Skin epidermis (tissue), 12 donors: ENCODE measurements at regions not wholly inside any gene's neighbourhood (a gene's known extent, or its start where the extent isn't known, plus 50 kb on each side); places are given as distances from the start of the nearest gene placed in this dataset.

Experiments used
- H3K27ac ChIP-seq, 21 experiments: fragments of 200-600 bp; sonication (generic) in 11 of 21; one replicate each; pipeline ENCODE4 v1.5.0; 2020; ENCODE audit warnings: mild to moderate bottlenecking in 3 of 21, inconsistent platforms in 2 of 21, moderate library complexity in 2 of 21
- H3K4me3 ChIP-seq, 7 experiments: fragments of 200-600 bp; sonication (generic) in 2 of 7; one replicate each; pipeline ENCODE4 v1.5.0; 2020; ENCODE audit warnings: inconsistent platforms in 2 of 7, mild to moderate bottlenecking in 2 of 7, moderate library complexity in 1 of 7

DNA sequence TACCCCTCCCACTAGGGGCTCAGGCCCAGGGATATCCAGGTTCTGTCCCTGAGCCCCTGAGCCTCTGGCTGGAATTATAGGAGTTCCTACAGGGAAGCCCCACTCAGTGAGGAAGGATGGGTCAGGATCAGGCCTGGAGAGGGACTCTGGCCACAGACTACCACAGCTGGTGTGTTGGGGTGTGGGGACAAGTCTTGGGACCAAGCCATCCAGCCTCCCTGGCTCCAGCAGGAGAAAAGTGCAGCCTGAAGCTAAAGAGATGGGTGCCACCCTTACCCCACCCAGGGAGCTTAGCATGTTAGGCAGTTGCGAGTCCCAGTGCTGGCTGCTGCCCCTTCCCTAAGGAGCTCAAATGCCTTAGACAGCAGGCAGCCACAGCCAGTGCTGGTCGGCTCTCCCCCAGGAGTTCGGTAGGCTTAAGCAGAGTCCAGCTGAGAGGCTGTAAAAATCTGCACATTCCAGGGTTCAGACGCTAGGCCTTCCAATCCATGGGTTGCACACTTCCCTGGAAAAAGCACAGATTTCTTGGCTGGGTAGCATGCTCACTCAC, 96.2 kb upstream of the CYYR1 start:
- Histone ChIP-seq H3K4me3 (no peak overlapping the region), H3K27ac (no peak overlapping the region)

DNA sequence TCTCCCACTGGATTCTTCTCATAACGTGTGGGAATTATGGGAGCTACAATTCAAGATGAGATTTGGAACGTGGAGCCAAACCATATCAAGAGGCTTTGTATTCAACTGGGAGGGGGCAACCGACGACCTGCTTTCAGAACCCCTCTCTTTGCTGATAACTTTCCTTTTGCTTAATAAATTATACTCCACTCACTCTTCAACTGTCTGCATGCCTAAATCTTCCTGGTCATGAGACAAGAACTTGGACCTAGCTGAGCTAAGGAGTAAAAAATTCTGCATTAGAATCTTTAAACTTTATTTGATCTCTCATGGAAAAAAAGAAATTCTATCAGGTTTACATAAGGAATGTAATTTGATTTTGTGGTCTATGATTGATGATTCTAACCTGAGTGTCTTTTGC, 86.7 kb upstream of the CYYR1 start:
- Histone ChIP-seq H3K27ac (no peak overlapping the region), H3K4me3 (no peak overlapping the region)

DNA sequence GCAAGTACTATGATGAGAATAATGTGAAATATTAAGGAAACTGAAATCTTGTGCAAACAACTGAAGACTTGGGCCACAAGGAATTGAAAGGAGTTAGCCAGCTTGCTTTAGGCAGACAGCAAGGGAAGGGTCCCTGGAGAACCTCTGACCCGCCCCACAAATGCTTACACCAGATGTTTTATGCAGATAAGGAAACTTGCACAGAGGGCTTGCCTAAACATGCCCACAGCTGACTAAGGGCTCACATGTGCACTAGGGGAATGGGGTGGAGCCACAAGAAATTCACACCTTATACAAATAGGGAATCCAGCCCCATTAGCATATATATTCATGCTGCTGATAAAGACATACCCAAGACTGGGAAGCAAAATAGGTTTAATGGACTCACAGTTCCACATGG, 86.1 kb upstream of the CYYR1 start:
- Histone ChIP-seq H3K27ac (no peak overlapping the region), H3K4me3 (no peak overlapping the region)

DNA sequence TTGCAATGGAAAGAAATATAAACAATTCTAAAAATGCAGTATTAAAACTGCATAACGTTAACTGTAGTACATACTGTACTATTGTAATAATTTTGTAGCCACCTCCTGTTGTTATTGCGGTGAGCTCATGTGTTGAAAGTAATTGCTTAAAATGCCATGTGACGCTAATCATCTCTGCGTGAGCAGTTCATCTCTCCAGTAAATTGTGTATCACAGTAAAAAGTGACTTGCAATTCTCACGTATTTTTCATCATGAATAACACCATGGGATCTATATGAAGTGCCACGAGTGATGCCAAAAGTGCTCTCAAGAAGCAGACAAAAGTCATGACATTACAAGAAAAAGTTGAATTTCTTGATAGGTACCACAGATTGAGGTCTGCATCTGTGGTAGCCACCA, 82.4 kb upstream of the CYYR1 start:
- no peak overlapping the region for H3K4me3 ChIP-seq
- H3K27ac ChIP-seq, result no peak overlapping the region

DNA sequence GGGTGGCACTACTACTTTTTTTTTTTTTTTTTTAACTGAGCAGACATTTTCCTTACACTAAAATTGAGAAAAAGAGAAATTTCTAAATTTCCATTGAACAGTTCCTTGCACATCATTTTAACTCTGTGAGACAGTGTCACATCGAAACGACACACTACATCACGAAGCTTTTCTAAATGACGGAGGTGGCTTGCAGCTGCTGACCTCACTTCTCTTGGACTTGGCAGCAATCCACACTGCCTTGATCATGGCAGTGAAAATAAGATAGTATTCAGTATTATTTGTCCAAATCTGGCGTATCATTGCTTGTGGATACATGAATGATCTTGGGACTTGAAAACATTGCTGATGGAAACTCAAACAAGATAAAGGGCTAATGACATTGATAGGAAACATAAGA, 80.3 kb upstream of the CYYR1 start:
- Histone ChIP-seq H3K4me3 (no peak overlapping the region), H3K27ac (no peak overlapping the region)

DNA sequence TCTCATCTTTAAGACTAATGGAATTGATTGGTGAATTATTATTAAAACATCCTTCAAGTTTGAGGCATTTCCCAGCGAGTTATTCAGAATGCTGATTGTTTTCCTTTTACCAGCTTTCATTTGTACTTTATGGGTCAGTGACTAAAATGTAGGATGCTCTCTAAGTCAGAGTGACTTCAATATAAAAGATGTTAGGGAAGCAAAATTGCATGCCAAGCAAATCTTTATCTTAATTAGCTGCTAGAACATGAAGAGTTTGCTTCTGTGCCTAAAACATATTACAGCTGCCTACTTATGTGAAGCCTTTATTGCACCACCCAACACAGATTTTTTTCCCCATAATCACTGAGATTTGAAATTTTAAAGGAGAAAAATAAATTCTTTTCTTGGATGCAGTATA, 79.8 kb upstream of the CYYR1 start:
- no peak overlapping the region for H3K4me3 ChIP-seq
- H3K27ac ChIP-seq, result no peak overlapping the region

DNA sequence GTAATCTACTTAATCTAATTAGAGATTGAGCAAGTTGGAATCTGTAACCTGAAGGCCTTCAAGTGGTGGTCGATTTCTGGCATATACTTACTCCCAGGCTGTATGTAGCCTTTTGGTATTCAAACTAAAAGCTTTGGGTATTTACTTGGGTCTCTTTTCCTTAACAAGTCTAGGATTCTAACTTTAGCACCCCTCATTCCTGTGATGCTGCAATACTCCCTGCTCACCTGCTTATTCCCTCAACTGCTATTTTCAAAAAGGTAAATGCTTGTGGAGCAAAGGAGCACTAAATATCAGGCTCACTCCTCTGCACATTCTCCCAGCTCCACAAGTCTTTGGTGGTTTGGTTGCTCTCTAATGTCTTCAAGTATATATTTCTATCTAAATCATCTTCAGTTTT, 68.0 kb upstream of the CYYR1 start:
- Histone ChIP-seq H3K4me3 (no peak overlapping the region), H3K27ac (no peak overlapping the region)

DNA sequence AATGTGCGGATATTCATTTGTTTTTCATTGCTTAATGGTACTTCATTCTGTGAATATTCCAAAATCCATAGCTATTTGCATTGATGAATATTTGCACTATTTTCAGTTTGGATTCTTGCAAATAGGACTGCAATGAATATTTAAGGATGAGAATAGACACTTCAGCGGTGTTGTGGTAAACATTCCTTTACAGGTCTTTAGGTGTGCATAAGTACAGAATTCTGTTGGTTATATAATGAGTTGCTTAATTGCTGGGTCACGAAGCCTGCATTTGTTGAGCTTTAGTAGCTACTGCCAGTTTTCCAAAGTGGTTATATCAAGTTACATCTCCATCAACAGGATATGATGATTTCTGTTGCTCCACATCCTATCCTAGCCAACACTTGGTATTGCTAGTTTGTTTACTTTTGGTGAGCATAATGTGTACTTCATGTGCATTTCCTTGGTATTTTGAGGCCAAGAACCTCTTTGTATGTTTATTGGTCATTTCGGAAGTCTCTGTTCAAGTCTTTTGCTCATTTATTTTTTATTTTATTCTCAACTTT, 64.2 kb upstream of the CYYR1 start:
- no peak overlapping the region for H3K27ac ChIP-seq
- H3K4me3 ChIP-seq, result no peak overlapping the region

DNA sequence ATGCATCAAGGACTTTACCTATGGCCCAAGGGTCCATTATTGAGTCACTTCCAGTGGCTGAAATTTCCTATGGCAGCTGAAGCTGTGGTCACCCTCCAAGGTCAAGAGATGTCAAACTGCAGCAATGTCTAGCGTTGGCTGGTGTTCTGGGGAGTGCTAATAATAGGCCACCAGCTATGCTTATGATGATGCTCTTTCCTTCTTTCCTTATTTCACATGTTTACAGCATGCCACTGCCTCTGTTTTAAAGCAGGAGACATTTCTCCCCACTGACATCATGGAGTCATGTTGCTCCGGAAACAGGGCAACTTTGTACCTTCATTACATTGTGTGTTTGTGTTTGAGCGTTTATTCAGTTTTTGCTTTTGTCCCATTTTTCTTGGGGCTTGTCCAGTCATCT, 62.6 kb upstream of the CYYR1 start:
- H3K4me3 ChIP-seq, result no peak overlapping the region
- no peak overlapping the region for H3K27ac ChIP-seq

DNA sequence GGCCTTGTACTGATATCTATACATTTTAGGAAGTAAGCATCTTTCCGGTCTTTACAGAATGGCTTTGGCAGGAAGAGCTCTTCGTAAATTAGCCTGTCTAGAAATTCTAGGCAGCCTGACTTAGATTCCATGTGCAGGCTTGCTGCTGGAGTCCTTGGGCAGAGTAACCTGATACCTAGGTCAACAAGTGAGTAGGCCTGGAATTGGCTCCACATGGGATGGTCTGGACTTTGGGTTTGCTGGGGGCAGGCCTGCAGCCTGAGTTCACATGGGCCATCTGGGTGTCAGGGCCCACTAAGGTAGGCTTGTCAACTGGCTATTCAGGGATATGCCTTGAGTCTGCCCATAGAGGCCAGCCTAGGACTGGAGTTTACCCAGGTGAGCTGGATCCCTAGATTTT, 59.6 kb upstream of the CYYR1 start:
- Histone ChIP-seq H3K4me3 (no peak overlapping the region), H3K27ac (no peak overlapping the region)

DNA sequence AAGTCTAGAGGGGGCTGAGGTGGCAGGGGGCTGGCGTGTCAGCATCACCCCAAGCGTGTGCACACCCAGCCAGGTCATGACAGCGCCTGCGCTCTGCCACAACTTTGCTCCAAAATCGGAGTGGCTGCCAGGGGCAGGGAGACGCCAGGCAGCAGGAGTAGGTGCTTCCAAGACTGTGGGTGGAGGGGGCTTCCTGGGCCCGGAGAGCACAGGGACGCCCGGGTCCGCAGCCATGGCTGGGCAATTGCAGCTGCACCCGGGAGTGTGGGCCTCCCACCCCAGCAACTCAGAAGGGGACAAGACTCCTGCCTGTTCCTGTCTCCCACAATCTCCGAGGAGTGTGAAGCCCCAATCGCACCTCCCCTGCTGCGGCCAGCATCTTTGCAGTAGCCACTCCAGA, 53.1 kb upstream of the CYYR1 start:
- no peak overlapping the region for H3K4me3 ChIP-seq
- H3K27ac ChIP-seq, result no peak overlapping the region

DNA sequence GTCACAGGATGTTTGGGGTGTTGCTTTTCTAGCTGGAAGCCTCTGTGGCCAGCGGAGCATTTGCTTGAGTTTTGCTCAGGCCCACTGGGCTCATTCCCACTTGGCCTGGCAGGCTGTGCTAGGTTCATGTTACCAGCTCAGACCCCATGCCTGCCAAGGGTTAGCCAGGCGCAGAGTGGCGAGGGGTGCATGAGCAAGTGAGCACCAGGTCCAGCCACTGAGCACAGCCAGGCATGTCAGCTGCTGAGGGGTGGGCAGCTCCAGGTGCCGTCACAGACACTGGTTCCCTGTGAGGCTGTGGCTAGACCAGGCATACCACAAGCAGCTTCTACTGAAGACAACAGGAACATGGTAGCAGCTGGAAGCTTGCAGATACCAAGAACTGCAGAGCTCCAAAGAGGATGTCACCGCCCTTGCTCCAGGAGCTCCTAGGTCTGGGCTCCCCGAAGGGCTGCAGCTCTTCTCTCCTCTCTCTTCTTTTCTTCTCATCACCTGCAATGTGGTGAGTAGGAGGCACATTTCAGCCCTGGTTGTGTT, 52.0 kb upstream of the CYYR1 start:
- H3K27ac ChIP-seq, result no peak overlapping the region
- no peak overlapping the region for H3K4me3 ChIP-seq
